CD4-positive, alpha-beta T cell treated with Interleukin-15 for 4 hours (primary cell): ENCODE measurements at regions not wholly inside any gene's neighbourhood (a gene's known extent, or its start where the extent isn't known, plus 50 kb on each side); places are given as distances from the start of the nearest gene placed in this dataset.

Experiments used
- DNase-seq: peaks from one replicate; pipeline ENCODE4 v3.0.0-alpha.2; 2020; ENCODE audit warnings: low spot score

GRCh38 chr2:239456940-239457339 lies 56.1 kb upstream of the HDAC4 start:
- no peak for DNase-seq

GRCh38 chr2:239455436-239456203 lies 54.8 kb upstream of the HDAC4 start:
- DNase-seq: no peak

- DNase-seq: no peak
Observed at GRCh38 chr2:239454507-239454906, 53.7 kb upstream of the HDAC4 start.
